B cell (primary cell): ENCODE measurements at regions not wholly inside any gene's neighbourhood (a gene's known extent, or its start where the extent isn't known, plus 50 kb on each side); places are given as distances from the start of the nearest gene placed in this dataset.

Experiments used
- ATAC-seq: fragments of 200-7000 bp; cut with Tn5 transposase; one replicate; pipeline ENCODE4 v1.10.0; 2021; ENCODE audit warnings: low read depth, mild to moderate bottlenecking, moderate number of reproducible peaks, moderate library complexity
- CTCF ChIA-PET: fragments of 350-600 bp; sonication (Branson Sonifier 250); formaldehyde crosslinking; loops from one replicate; lab custom pipeline; 2021; ENCODE audit warnings: antibody characterized with exemption, inconsistent platforms; lab: Charles Lee
- POLR2A ChIA-PET: fragments of 350-600 bp; sonication (Branson Sonifier 250); formaldehyde crosslinking; loops from one replicate; lab custom pipeline; 2021; ENCODE audit warnings: antibody characterized with exemption; lab: Charles Lee
- DNase-seq: peaks from one replicate; pipeline ENCODE4 v3.0.0; 2013
- H2AFZ ChIP-seq: 2 replicates; pipeline ENCODE4 v1.6.1; 2012; ENCODE audit warnings: mild to moderate bottlenecking, low read depth, low read length; ENCODE audit not compliant: insufficient read depth, poor library complexity, severe bottlenecking
- H3K27ac ChIP-seq, 2 donors: 1 replicate in 1 of 2; 2 replicates in 1 of 2; pipeline ENCODE4 v1.5.1; 2012 to 2013; ENCODE audit warnings: low read length in 2 of 2, mild to moderate bottlenecking in 2 of 2, moderate library complexity in 1 of 2
- H3K27me3 ChIP-seq, 4 experiments: fragments of 200-600 bp in 1 of 4; sonication (generic) in 1 of 4; replicated peaks in 1 of 4; 1 replicate in 2 of 4; 2 replicates in 2 of 4; pipeline versions ENCODE4 v1.6.1 to v1.7.0; 2013 to 2016; ENCODE audit warnings: low read length in 3 of 4, mild to moderate bottlenecking in 2 of 4, mixed read lengths in 1 of 4, moderate library complexity in 1 of 4; ENCODE audit not compliant: insufficient read depth in 4 of 4, control insufficient read depth in 3 of 4; ENCODE audit errors: control extremely low read depth in 1 of 4
- H3K36me3 ChIP-seq, 2 experiments: replicated peaks in 1 of 2; 1 replicate in 1 of 2; 2 replicates in 1 of 2; pipeline versions ENCODE4 v1.6.1 to v1.7.1; 2013; ENCODE audit warnings: low read length in 1 of 2; ENCODE audit not compliant: insufficient read depth in 2 of 2, control insufficient read depth in 1 of 2; ENCODE audit errors: control extremely low read depth in 1 of 2, extremely low read depth in 1 of 2
- H3K4me1 ChIP-seq, 2 donors: fragments of 200-600 bp in 1 of 2; sonication (generic) in 1 of 2; 1 replicate in 1 of 2; 2 replicates in 1 of 2; pipeline versions ENCODE4 v1.5.1 to v1.6.1; 2013 to 2017; ENCODE audit warnings: low read length in 2 of 2; ENCODE audit not compliant: control insufficient read depth in 2 of 2, insufficient read depth in 2 of 2
- H3K4me2 ChIP-seq: replicated peaks from 2 replicates; pipeline ENCODE3; 2012; ENCODE audit warnings: mild to moderate bottlenecking, low read depth, low read length; ENCODE audit not compliant: poor library complexity, severe bottlenecking
- H3K4me3 ChIP-seq, 5 experiments: fragments of 200-600 bp in 1 of 5; sonication (generic) in 1 of 5; 1 replicate in 3 of 5; 2 replicates in 2 of 5; pipeline versions ENCODE4 v1.5.1 to v1.7.0; 2011 to 2016; ENCODE audit warnings: low read length in 4 of 5, mild to moderate bottlenecking in 4 of 5, low read depth in 2 of 5, control low read depth in 1 of 5, moderate library complexity in 1 of 5; ENCODE audit not compliant: insufficient read depth in 1 of 5; ENCODE audit errors: control extremely low read depth in 1 of 5, extremely low read depth in 1 of 5
- H3K79me2 ChIP-seq: fragments of 200-600 bp; sonication (generic); one replicate; pipeline ENCODE4 v1.6.0; 2016; ENCODE audit warnings: low read length; ENCODE audit not compliant: control insufficient read depth, insufficient read depth
- H3K9ac ChIP-seq: fragments of 200-600 bp; sonication (generic); 2 replicates; pipeline ENCODE4 v1.6.1; 2017; ENCODE audit warnings: mild to moderate bottlenecking, low read length, moderate library complexity
- H3K9me3 ChIP-seq, 3 donors: one replicate each; pipeline versions ENCODE4 v1.6.1 to v1.7.1; 2013; ENCODE audit warnings: low read length in 2 of 3; ENCODE audit not compliant: control insufficient read depth in 2 of 3, insufficient read depth in 1 of 3; ENCODE audit errors: control extremely low read depth in 1 of 3
- H4K20me1 ChIP-seq: 2 replicates; pipeline ENCODE4 v1.6.0; 2012; ENCODE audit warnings: mild to moderate bottlenecking, low read length; ENCODE audit not compliant: insufficient read depth, control insufficient read depth, poor library complexity, severe bottlenecking
- H3K27ac Mint-ChIP-seq: one replicate; pipeline ENCODE4 v1.8.0; 2021; ENCODE audit warnings: mixed read lengths
- H3K27me3 Mint-ChIP-seq: one replicate; pipeline ENCODE4 v1.8.0; 2021; ENCODE audit warnings: mixed read lengths
- H3K4me1 Mint-ChIP-seq: one replicate; pipeline ENCODE4 v1.8.0; 2021; ENCODE audit warnings: mixed read lengths
- H3K4me3 Mint-ChIP-seq: one replicate; pipeline ENCODE4 v1.8.0; 2021; ENCODE audit warnings: mixed read lengths
- H3K9me3 Mint-ChIP-seq: one replicate; pipeline ENCODE4 v1.8.0; 2022; ENCODE audit warnings: mixed read lengths; ENCODE audit not compliant: insufficient read depth
- EZH2 ChIP-seq: IDR thresholded peaks from 2 replicates; pipeline ENCODE4 v1.6.1; 2012; ENCODE audit warnings: borderline replicate concordance, low read depth, mild to moderate bottlenecking, moderate library complexity, low read length; ENCODE audit not compliant: insufficient read depth, poor library complexity, severe bottlenecking
- WGBS: methylation state at CpG from one replicate; pipeline ENCODE4 v1.1.5; 2013; ENCODE audit warnings: missing lambda C conversion rate; ENCODE audit not compliant: insufficient coverage; 5-methylcytosine and 5-hydroxymethylcytosine counted together
- intact Hi-C: fragments of 100-400 bp; cut with micrococcal nuclease; formaldehyde crosslinking; loops from one replicate; pipeline ENCODE4 v1.10.0; 2022
- TF ChIP-seq, protein P1 (sequence below): fragments of 200-600 bp; IDR thresholded peaks from one replicate; pipeline ENCODE4 v1.8.0; 2022; ENCODE audit warnings: antibody characterized with exemption, mild to moderate bottlenecking

DNA sequence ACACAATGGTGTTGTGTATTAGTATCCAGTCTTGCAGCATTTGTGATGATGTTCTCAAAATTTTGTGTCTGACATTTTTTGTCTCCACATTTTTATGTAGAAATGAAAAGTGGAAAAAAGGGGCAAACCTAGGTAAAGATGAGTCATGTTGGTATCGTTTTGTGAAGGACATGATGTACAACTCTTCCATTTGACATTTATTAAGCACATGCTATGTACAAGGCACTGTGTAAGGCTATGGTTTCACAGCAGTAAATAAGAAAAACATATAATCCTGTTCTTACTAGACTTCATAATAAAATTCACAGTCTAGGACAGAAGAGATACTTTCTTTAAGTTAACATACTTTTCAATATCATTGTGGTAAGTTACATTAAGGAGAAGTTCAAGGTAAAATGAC lies 143.5 kb upstream of the CNTN4 start:
- H3K9ac ChIP-seq = no peak overlapping the region
- TF ChIP-seq, protein P1, sequence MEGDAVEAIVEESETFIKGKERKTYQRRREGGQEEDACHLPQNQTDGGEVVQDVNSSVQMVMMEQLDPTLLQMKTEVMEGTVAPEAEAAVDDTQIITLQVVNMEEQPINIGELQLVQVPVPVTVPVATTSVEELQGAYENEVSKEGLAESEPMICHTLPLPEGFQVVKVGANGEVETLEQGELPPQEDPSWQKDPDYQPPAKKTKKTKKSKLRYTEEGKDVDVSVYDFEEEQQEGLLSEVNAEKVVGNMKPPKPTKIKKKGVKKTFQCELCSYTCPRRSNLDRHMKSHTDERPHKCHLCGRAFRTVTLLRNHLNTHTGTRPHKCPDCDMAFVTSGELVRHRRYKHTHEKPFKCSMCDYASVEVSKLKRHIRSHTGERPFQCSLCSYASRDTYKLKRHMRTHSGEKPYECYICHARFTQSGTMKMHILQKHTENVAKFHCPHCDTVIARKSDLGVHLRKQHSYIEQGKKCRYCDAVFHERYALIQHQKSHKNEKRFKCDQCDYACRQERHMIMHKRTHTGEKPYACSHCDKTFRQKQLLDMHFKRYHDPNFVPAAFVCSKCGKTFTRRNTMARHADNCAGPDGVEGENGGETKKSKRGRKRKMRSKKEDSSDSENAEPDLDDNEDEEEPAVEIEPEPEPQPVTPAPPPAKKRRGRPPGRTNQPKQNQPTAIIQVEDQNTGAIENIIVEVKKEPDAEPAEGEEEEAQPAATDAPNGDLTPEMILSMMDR = no peak
- H3K9me3 ChIP-seq = no peaks in the 10 kb centered on the region
- ATAC-seq (no peak), DNase-seq (no peak)
- H2AFZ ChIP-seq = no peak overlapping the region
- Mint-ChIP-seq H3K4me3 (no peak overlapping the region), H3K27ac (no peak overlapping the region), H3K27me3 (no peaks in the 10 kb centered on the region), H3K4me1 (no peaks in the 10 kb centered on the region), H3K9me3 (no peaks in the 10 kb centered on the region)
- no peaks in the 10 kb centered on the region for H3K4me1 ChIP-seq
- ChIA-PET POLR2A (no interaction called here), CTCF (interaction anchor here (0.7 kb wide), 1 partner anchor 61 kb away, joined by 3 read pairs; no protein-coding TSS in a partner anchor)
- H3K79me2 ChIP-seq = no peaks in the 10 kb centered on the region
- H3K4me2 ChIP-seq = no peak overlapping the region
- intact Hi-C loops = no loop called here
- WGBS = no CpG with 5 or more reads among the region's 1 CpG
- H3K27me3 ChIP-seq = no peaks in the 10 kb centered on the region
- no peak overlapping the region for H3K27ac ChIP-seq
- no peaks in the 10 kb centered on the region for H3K36me3 ChIP-seq
- H4K20me1 ChIP-seq = no peaks in the 10 kb centered on the region
- H3K4me3 ChIP-seq = no peak overlapping the region

DNA sequence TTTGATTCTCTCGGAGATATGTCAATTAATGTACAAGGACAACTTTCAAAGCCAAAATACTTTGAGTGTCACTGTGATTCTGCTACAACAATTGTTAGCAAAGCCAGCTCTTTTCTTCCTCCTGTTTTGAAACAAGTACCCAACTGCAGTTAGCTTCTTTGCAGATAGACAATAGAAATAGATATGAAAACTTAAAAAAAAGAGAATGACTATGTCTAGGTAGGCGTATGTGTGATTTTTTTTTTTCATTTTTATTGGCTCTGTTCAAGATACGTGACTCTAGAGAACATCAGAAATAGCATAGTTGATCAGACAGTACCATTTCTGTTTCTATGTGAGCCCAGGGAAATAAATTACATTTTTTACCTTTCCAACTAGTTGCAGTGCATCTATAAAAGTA lies 142.9 kb upstream of the CNTN4 start:
- H3K79me2 ChIP-seq = no peaks in the 10 kb centered on the region
- ChIA-PET POLR2A (no interaction called here), CTCF (no interaction called here)
- WGBS = no CpG with 5 or more reads among the region's 3 CpGs
- H3K4me1 Mint-ChIP-seq = no peaks in the 10 kb centered on the region
- no peaks in the 10 kb centered on the region for H3K27me3 ChIP-seq
- no peaks in the 10 kb centered on the region for H3K36me3 ChIP-seq
- H2AFZ ChIP-seq = no peak overlapping the region
- H3K4me3 ChIP-seq = no peak overlapping the region
- no peaks in the 10 kb centered on the region for H3K9me3 Mint-ChIP-seq
- H3K4me3 Mint-ChIP-seq = no peak overlapping the region
- H3K27ac Mint-ChIP-seq = no peak overlapping the region
- intact Hi-C loops = no loop called here
- no peaks in the 10 kb centered on the region for H3K27me3 Mint-ChIP-seq
- ATAC-seq = no peak
- TF ChIP-seq, protein P1 = no peak
- TF ChIP-seq EZH2 = no peak
- H4K20me1 ChIP-seq = no peaks in the 10 kb centered on the region
- no peak for DNase-seq
- no peak overlapping the region for H3K9ac ChIP-seq
- no peak overlapping the region for H3K4me2 ChIP-seq
- no peaks in the 10 kb centered on the region for H3K4me1 ChIP-seq
- H3K27ac ChIP-seq = no peak overlapping the region
- H3K9me3 ChIP-seq = no peaks in the 10 kb centered on the region
